HG03095 (cell line): ENCODE measurements at regions not wholly inside any gene's neighbourhood (a gene's known extent, or its start where the extent isn't known, plus 50 kb on each side); places are given as distances from the start of the nearest gene placed in this dataset.

Source experiments
- ATAC-seq: cut with Tn5 transposase; IDR thresholded peaks from one replicate; pipeline ENCODE4 v1.9.1; 2021; ENCODE audit warnings: moderate library complexity; ENCODE audit not compliant: unreplicated experiment

- no peak for ATAC-seq
Measured at GRCh38 chr5:57538341-57538955, 55.8 kb upstream of the ACTBL2 start.

DNA sequence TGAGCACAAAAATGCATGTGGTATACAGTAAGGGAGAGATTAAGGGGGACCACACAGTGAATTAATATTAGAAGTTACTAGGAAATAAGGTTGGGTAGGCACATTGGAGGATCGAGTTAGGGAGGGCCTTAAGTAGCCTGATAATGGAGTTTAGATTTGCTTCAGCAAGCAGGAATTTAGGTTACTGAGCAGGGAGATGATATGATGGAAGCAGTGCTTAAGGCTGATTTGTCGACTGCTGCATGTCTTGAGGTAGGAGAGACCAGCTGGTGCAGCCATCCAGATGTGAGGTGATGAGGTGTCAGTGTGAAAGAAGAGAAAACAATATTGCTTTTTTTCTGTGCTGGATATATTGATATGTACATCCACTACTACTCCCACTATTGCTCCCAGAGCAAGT lies 55.2 kb upstream of the ACTBL2 start:
- ATAC-seq, result no peak

- ATAC-seq, result no peak
Measured at GRCh38 chr5:57532513-57533497, 50.2 kb upstream of the ACTBL2 start.
